A549 (cell line): ENCODE measurements at regions not wholly inside any gene's neighbourhood (a gene's known extent, or its start where the extent isn't known, plus 50 kb on each side); places are given as distances from the start of the nearest gene placed in this dataset.

Experiments
- ATAC-seq, 2 experiments: fragments of 200-7000 bp in 1 of 2; fragments of >200 bp in 1 of 2; cut with Nextera tagmentation in 1 of 2; cut with Tn5 transposase in 1 of 2; 3 replicates each; pipeline versions ENCODE4 v1.8.0 to v1.9.1; 2018 to 2020; ENCODE audit warnings: mild to moderate bottlenecking in 1 of 2, moderate library complexity in 1 of 2
- CTCF ChIA-PET: fragments of 300-600 bp; sonication (Branson Sonifier 250); formaldehyde crosslinking; extraction: SDS; loops from one replicate; lab custom pipeline; 2021; ENCODE audit warnings: antibody characterized with exemption, inconsistent platforms; lab: Yijun Ruan, JAX
- POLR2A ChIA-PET: fragments of 350-600 bp; formaldehyde crosslinking; extraction: SDS; loops from one replicate; lab custom pipeline; 2021; ENCODE audit warnings: antibody characterized with exemption, inconsistent platforms; lab: Yijun Ruan, JAX
- DNase-seq, 2 experiments: peaks; one replicate each; pipeline versions ENCODE4 v3.0.0 to v3.0.0-alpha.2; 2011 to 2016; ENCODE audit warnings: low read depth in 1 of 2, low spot score in 1 of 2
- FAIRE-seq: peaks from 2 replicates; lab custom pipeline; 2011; peaks lifted over from hg19 to GRCh38; lab: Jason Lieb, UNC
- H3K27ac ChIP-seq, 2 experiments: fragments of >200 bp; sonication (Bioruptor Twin); formaldehyde crosslinking; 3 replicates each; pipeline ENCODE4 v1.5.1; 2016 to 2017
- H3K4me1 ChIP-seq: fragments of >200 bp; sonication (Bioruptor Twin); formaldehyde crosslinking; 3 replicates; pipeline ENCODE4 v1.6.1; 2016
- H3K4me2 ChIP-seq: fragments of >200 bp; sonication (Bioruptor Twin); formaldehyde crosslinking; 3 replicates; pipeline ENCODE4 v1.6.1; 2016
- H3K4me3 ChIP-seq: fragments of >200 bp; sonication (Bioruptor Twin); formaldehyde crosslinking; 3 replicates; pipeline ENCODE4 v1.5.1; 2016
- H3K9me3 ChIP-seq: fragments of >200 bp; sonication (Bioruptor Twin); formaldehyde crosslinking; 3 replicates; pipeline ENCODE4 v1.6.1; 2016
- ATOH8 ChIP-seq: fragments of 250-450 bp; sonication (Bioruptor Pico); IDR thresholded peaks from 2 replicates; pipeline ENCODE4 v1.5.0; 2020; ENCODE audit warnings: low read depth, mild to moderate bottlenecking, moderate library complexity
- BCL3 ChIP-seq: fragments of >200 bp; sonication (Bioruptor Twin); formaldehyde crosslinking; IDR thresholded peaks from 3 replicates; pipeline ENCODE4 v1.6.1; 2016
- BHLHE40 ChIP-seq: IDR thresholded peaks from 2 replicates; pipeline ENCODE4 v1.6.1; 2012; ENCODE audit warnings: low read depth, low read length, inconsistent platforms
- CBX2 ChIP-seq: fragments of 200-600 bp; sonication (generic); IDR thresholded peaks from 2 replicates; pipeline ENCODE4 v1.6.1; 2016; ENCODE audit warnings: low read depth, mild to moderate bottlenecking, borderline replicate concordance
- CTCF ChIP-seq: fragments of >200 bp; sonication (Bioruptor Twin); formaldehyde crosslinking; IDR thresholded peaks from 3 replicates; pipeline ENCODE4 v1.5.1; 2016
- ELK1 ChIP-seq: fragments of 150-350 bp; IDR thresholded peaks from 2 replicates; pipeline ENCODE4 v1.6.1; 2014; ENCODE audit warnings: low read depth, mild to moderate bottlenecking, low read length
- ESRRA ChIP-seq: fragments of 150-350 bp; IDR thresholded peaks from 2 replicates; pipeline ENCODE4 v1.6.1; 2014; ENCODE audit warnings: mild to moderate bottlenecking, low read length, borderline replicate concordance
- FOSL2 ChIP-seq, 2 experiments: fragments of 450-650 bp in 1 of 2; fragments of >200 bp in 1 of 2; sonication (Bioruptor Twin) in 1 of 2; formaldehyde crosslinking; IDR thresholded peaks; 2 replicates each; pipeline versions ENCODE4 v1.5.0 to v1.6.1; 2016 to 2020; ENCODE audit warnings: mild to moderate bottlenecking in 1 of 2, moderate library complexity in 1 of 2
- FOXS1 ChIP-seq: fragments of 250-450 bp; sonication (Bioruptor Pico); IDR thresholded peaks from 2 replicates; pipeline ENCODE4 v1.5.0; 2020; ENCODE audit warnings: mild to moderate bottlenecking, moderate library complexity
- HMGXB4 ChIP-seq: fragments of 250-450 bp; sonication (Bioruptor Pico); IDR thresholded peaks from 2 replicates; pipeline ENCODE4 v1.5.0; 2021; ENCODE audit warnings: mild to moderate bottlenecking, moderate library complexity, borderline replicate concordance
- MAFK ChIP-seq: fragments of 450-650 bp; IDR thresholded peaks from 2 replicates; pipeline ENCODE4 v1.6.1; 2014; ENCODE audit not compliant: partially characterized antibody
- MAX ChIP-seq: IDR thresholded peaks from 2 replicates; pipeline ENCODE4 v1.6.1; 2012
- NPAS2 ChIP-seq: fragments of 250-450 bp; sonication (Bioruptor Pico); IDR thresholded peaks from 2 replicates; pipeline ENCODE4 v1.8.0; 2022; ENCODE audit warnings: mild to moderate bottlenecking, moderate library complexity, borderline replicate concordance
- RARB ChIP-seq: fragments of 250-450 bp; sonication (Bioruptor Pico); IDR thresholded peaks from 2 replicates; pipeline ENCODE4 v1.8.0; 2021; ENCODE audit warnings: mild to moderate bottlenecking, moderate library complexity
- SMC3 ChIP-seq: fragments of >200 bp; sonication (Bioruptor Twin); formaldehyde crosslinking; IDR thresholded peaks from 3 replicates; pipeline ENCODE4 v1.6.1; 2018; ENCODE audit warnings: inconsistent platforms
- TFCP2L1 ChIP-seq: fragments of 250-450 bp; sonication (Bioruptor Pico); IDR thresholded peaks from 2 replicates; pipeline ENCODE4 v1.5.0; 2021; ENCODE audit warnings: mild to moderate bottlenecking
- TP53 ChIP-seq: fragments of 250-450 bp; sonication (Bioruptor Pico); IDR thresholded peaks from 2 replicates; pipeline ENCODE4 v1.5.0; 2021; ENCODE audit warnings: mild to moderate bottlenecking, moderate library complexity
- WGBS: methylation state at CpG from one replicate; pipeline ENCODE4 v1.1.6; 2017; ENCODE audit errors: missing lambda C conversion rate; 5-methylcytosine and 5-hydroxymethylcytosine counted together

GRCh38 chr1:191674626-191675179 is 483.6 kb upstream of the RGS18 start (continued):
- no peak for TF ChIP-seq BCL3
- no peak for TF ChIP-seq MAX
- TF ChIP-seq CTCF: no peak
- no peak for TF ChIP-seq TP53 (CRISPR knock-in tag)
- TF ChIP-seq ESRRA: no peak
- TF ChIP-seq NPAS2 (CRISPR knock-in tag): no peak
- TF ChIP-seq SMC3: no peak
- TF ChIP-seq, all 56 proteins: peak for 0

- ChIA-PET CTCF (no interaction called here), POLR2A (no interaction called here)
- no peak for FAIRE-seq
- TF ChIP-seq MAFK (peak; percentile 56), FOXS1 (CRISPR knock-in tag) (no peak), CBX2 (no peak), ELK1 (no peak)
- no peaks in the 10 kb centered on the region for H3K4me1 ChIP-seq
- no peaks in the 10 kb centered on the region for H3K9me3 ChIP-seq
- no peak overlapping the region for H3K4me3 ChIP-seq
- no peak for ATAC-seq
- H3K27ac ChIP-seq: no peak overlapping the region
- H3K4me2 ChIP-seq: no peak overlapping the region
- WGBS: 31% methylated on average over 4 of the region's 4 CpGs
- DNase-seq: no peak
Observed at GRCh38 chr1:191675856-191676783, 482.1 kb upstream of the RGS18 start.

GRCh38 chr1:191685669-191686068 is 472.6 kb upstream of the RGS18 start:
- POLR2A ChIA-PET: no interaction called here
- no peak for FAIRE-seq
- no peak for ATAC-seq
- no peak overlapping the region for H3K27ac ChIP-seq
- H3K9me3 ChIP-seq: no peaks in the 10 kb centered on the region
- no peak for DNase-seq
- CTCF ChIA-PET: no interaction called here
- no peak for TF ChIP-seq FOSL2 (IDR thresholded peaks at IDR 0.05)
- no peak for TF ChIP-seq FOSL2 (CRISPR knock-in tag; IDR thresholded peaks at IDR 0.05)
- no peak for TF ChIP-seq HMGXB4 (CRISPR knock-in tag)
- TF ChIP-seq RARB: no peak
- TF ChIP-seq ATOH8 (CRISPR knock-in tag): no peak
- no peak for TF ChIP-seq ESRRA
- no peak for TF ChIP-seq BHLHE40
- TF ChIP-seq TFCP2L1 (CRISPR knock-in tag): no peak
- no peak for TF ChIP-seq MAX
- TF ChIP-seq, all 56 proteins: peak for 0
- H3K4me2 ChIP-seq: no peak overlapping the region
- 6% methylated on average over 1 of the region's 1 CpG for WGBS
- no peaks in the 10 kb centered on the region for H3K4me1 ChIP-seq
- H3K4me3 ChIP-seq: no peak overlapping the region
